Spleen (tissue), 7 donors: ENCODE measurements at regions not wholly inside any gene's neighbourhood (a gene's known extent, or its start where the extent isn't known, plus 50 kb on each side); places are given as distances from the start of the nearest gene placed in this dataset.

Experiments used
- POLR2A ChIP-seq, 3 donors: fragments of 450-650 bp; IDR thresholded peaks; one replicate each; pipeline ENCODE4 v1.5.1; 2017; ENCODE audit warnings: antibody characterized with exemption in 3 of 3, mild to moderate bottlenecking in 1 of 3
- TF ChIP-seq, protein P1 (sequence below), 11 experiments: fragments of 200-600 bp in 7 of 11; fragments of 450-650 bp in 4 of 11; sonication (generic) in 4 of 11; IDR thresholded peaks in 8 of 11; conservative IDR thresholded peaks in 3 of 11; 1 replicate in 7 of 11; 2 replicates in 4 of 11; pipeline versions ENCODE4 v1.4.0 to v1.8.0; 2016 to 2021; ENCODE audit warnings: antibody characterized with exemption in 11 of 11, inconsistent platforms in 4 of 11, mild to moderate bottlenecking in 1 of 11
- donor health status: DM: no; HTN: no; CAD: no; lungs with moderate emphysema.
- donor health status: DM: no; HTN: no; CAD: no.
- donor health status: DM: no; HTN: no; CAD: no.

DNA sequence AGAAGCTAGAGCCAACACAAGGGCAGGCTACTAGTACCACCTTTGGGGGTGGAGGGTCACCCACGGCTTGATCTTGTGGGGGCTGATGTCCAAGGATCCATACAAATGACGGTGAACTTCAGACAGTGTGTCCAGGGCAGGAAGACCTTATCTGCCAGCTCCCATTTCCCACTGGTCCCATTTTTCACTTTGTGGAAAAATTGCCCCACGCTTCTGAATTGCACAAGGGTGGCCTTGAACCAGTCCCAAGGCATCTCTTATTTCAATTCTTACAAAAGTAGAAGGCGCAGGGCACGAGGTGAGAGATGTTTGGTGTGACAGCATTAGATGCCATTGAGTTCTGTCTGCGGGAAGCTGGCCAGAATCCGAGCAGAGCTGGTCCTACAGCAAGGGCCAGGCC, 252.7 kb upstream of the CELF2 start:
- no peak for TF ChIP-seq POLR2A (IDR thresholded peaks at IDR 0.05)
- TF ChIP-seq, protein P1, sequence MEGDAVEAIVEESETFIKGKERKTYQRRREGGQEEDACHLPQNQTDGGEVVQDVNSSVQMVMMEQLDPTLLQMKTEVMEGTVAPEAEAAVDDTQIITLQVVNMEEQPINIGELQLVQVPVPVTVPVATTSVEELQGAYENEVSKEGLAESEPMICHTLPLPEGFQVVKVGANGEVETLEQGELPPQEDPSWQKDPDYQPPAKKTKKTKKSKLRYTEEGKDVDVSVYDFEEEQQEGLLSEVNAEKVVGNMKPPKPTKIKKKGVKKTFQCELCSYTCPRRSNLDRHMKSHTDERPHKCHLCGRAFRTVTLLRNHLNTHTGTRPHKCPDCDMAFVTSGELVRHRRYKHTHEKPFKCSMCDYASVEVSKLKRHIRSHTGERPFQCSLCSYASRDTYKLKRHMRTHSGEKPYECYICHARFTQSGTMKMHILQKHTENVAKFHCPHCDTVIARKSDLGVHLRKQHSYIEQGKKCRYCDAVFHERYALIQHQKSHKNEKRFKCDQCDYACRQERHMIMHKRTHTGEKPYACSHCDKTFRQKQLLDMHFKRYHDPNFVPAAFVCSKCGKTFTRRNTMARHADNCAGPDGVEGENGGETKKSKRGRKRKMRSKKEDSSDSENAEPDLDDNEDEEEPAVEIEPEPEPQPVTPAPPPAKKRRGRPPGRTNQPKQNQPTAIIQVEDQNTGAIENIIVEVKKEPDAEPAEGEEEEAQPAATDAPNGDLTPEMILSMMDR (IDR thresholded peaks at IDR 0.05 in 8 of 11, conservative IDR thresholded peaks at IDR 0.05 in 3 of 11) = no peak
